ENCODE measurements at regions not wholly inside any gene's neighbourhood (a gene's known extent, or its start where the extent isn't known, plus 50 kb on each side); places are given as distances from the start of the nearest gene placed in this dataset.

- TF ChIP-seq CTCF (IDR thresholded peaks at IDR 0.05), result no peak
- no peak for TF ChIP-seq POLR2A (IDR thresholded peaks at IDR 0.05)
These were observed 214.2 kb downstream of the ELAVL2 start for GRCh38 chr9:23611869-23612268.

Measured in vagina (tissue), 2 donors.